Renal cortical epithelial cell (primary cell): ENCODE measurements at regions not wholly inside any gene's neighbourhood (a gene's known extent, or its start where the extent isn't known, plus 50 kb on each side); places are given as distances from the start of the nearest gene placed in this dataset.
"Not testable (repeated sequence)": the region's sequence is repeated elsewhere in the genome, so short reads cannot be mapped to it uniquely, and the experiment has no call there.

Experiments used
- DNase-seq: peaks from one replicate; pipeline ENCODE4 v3.0.0-alpha.2; 2011; ENCODE audit warnings: low read depth

GRCh38 chrX:3838754-3839153 lies 125.3 kb upstream of the PRKX start:
- not testable (repeated sequence) for DNase-seq

GRCh38 chrX:3837958-3838643 lies 124.7 kb upstream of the PRKX start:
- DNase-seq = not testable (repeated sequence)

GRCh38 chrX:3837211-3837610 lies 123.8 kb upstream of the PRKX start:
- DNase-seq = not testable (repeated sequence)

DNA sequence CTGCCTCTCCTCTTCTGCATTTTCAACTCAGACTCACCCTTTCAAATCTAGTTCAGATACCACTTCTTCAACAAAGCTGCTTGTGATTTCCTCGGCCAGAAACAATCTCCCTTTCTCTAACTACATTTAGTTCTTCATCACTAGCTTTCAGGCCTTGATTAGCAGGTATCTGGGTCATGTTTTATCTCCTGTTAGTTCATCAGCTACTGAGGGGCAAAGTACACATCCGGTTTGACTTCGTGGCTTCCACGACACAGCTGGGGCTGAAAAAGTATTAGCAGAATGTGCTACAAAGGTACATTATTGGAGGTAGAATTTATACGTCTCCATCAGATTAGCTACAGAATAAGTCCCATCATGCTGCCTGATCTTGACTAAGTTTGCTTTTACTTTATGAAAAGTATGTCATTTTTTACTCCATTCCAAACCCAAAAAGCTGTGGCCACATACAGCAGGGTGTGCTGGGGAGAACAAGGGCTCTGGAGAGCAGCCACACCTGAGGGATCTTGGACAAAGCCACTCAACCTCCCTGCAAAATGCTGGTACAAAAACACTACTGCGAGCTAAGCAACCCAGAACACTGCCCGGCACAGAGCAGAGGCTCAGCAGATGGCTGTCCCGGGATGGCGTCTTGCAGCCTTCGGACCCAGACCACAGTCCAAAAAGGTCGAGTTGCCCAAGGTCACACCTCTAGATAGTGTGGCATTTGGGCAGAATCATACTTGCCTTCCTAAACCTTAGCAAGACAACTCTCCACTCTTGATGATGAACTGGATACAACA lies 120.5 kb upstream of the PRKX start:
- DNase-seq = not testable (repeated sequence)

- DNase-seq = not testable (repeated sequence)
These were observed 116.6 kb upstream of the PRKX start for GRCh38 chrX:3830020-3830419.

DNA sequence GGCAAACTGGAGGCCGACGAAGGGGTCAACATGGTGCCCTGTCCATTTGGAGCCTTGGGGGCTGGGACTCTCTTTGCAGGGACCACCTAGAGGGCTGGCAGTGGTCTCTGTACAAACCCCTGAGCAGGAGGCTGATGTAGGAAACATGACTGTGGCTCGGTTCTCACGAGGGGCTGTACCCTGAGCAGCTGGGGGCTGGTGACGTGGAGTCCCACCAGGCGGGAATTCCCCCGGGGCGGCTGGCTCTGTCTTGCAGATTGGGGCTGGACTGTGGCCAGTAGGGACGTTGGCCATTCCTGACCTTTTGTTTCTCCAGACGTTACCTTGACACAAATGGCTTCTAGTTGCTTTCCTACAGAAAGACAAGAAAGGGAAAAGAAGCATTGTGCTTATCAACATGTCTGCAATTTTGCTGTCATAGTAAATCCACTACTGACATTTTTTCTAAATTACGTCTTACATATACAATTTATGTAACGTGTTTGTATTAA lies 115.6 kb upstream of the PRKX start:
- DNase-seq = not testable (repeated sequence)

DNA sequence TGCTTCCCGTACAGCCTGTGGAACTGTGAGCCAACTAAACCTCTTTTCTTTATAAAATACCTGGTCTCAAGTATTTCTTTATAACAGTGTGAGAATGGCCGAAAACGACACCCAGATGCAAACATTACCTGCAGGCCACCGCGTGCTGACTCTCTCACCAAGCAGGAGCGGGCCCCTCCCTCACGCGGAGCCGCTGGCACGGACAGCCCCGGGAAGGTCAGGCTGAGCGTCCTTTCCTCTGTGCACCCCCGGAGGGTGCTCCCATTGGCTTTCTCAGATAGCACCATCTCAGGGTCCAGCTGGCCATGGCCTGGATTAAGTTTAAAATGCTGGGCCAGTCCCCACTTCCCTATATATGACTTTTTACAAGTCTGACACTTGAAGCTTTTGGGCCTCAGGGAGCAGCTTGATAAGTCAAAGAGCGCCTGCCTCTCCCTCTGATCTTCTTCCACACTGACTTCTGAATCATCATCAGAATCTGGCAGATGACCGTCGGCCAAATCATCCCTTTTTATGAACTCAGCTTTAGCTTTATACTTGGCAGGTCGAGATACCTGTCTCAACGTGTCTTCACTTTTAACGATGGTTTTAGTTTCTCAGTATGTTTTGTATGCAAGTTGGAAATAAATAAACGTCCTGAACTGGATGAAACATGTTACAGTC lies 115.1 kb upstream of the PRKX start:
- DNase-seq = not testable (repeated sequence)

DNA sequence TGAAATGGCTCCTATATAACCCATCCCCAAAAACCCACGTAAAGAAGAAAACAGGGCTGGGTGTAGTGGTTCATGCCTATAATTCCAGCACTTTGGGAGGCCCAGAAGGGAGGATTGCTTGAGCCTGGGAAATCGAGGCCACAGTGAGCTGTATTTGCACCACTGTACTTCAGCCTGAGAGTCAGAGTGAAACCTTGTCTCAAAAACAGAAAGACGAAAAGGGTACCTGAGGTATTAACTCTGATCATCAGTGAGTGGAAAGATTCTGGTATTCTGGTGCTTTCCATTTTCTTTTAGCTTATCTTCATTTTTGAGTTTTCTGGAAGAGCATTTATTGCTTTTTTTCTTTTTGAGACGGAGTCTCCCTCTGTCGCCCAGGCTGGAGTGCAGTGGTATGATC lies 110.6 kb upstream of the PRKX start:
- not testable (repeated sequence) for DNase-seq

DNA sequence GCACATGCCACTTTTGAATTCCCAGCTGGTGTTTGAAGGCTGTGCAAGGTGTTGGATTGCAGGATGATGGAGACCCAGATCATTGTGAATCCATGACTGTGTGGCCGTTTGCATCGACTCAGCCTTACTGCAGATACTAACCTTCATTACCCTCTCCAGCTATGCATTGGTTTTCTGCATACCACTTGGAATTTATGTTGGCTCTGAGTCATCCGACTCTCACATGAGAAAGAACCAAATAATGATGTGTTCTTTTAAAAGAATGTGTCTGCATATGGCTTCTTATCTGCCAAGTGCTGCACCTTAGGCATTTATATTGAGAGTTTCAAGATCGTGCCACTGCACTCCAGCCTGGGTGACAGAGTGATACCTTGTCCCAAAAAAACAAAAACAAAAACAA lies 106.7 kb upstream of the PRKX start:
- DNase-seq = no peak

GRCh38 chrX:3817480-3817879 lies 104.0 kb upstream of the PRKX start:
- DNase-seq = not testable (repeated sequence)

- DNase-seq = no peak
These were observed 102.6 kb upstream of the PRKX start for GRCh38 chrX:3815896-3816664.

DNA sequence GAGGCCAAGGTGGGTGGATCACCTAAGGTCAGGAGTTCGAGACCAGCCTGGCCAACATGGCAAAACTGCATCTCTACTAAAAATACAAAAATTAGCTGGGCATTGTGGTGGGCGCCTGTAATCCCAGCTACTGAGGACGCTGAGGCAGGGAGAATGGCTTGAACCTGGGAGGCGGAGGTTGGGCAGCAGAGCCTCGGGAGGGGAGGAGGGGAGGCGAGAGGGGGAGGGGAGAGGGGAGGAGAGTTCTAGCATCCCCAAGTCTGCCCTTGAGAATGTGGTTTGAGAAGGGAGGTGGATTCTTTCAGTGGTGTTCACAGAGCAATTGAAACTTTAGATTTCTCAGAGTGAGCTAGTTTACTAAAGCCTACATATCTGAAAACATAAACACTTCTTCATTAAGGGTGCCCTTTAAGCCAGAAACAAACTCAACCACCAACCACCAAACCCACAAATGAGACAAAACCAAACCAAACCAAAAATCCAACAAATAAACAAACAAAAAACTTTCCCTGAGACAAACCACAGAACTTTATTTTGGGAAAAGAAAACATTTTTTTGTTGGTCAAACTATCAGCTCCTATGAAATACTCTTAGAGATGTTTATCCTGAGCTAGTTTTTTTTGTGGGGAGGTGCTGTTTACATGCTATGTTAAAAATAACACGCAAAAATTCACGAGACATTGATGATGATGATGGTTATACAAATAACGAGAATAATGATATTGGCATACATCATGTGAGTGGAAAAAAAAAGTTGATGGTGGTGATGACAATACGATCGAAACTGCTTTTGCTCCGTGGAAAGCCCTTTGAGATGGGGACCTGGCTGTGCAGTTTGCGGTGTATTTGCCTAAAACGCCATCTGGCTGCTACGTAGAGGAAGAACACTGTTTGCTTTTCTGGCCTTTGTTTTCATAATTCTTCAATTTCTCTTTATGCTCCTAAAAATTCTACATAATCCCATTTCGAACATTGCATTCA lies 98.2 kb upstream of the PRKX start:
- peak; percentile 37 for DNase-seq

- DNase-seq = no peak
These were observed 94.5 kb upstream of the PRKX start for GRCh38 chrX:3807906-3808305.

GRCh38 chrX:3806630-3807029 lies 93.2 kb upstream of the PRKX start:
- DNase-seq = no peak

GRCh38 chrX:3803713-3804112 lies 90.3 kb upstream of the PRKX start:
- no peak for DNase-seq

DNA sequence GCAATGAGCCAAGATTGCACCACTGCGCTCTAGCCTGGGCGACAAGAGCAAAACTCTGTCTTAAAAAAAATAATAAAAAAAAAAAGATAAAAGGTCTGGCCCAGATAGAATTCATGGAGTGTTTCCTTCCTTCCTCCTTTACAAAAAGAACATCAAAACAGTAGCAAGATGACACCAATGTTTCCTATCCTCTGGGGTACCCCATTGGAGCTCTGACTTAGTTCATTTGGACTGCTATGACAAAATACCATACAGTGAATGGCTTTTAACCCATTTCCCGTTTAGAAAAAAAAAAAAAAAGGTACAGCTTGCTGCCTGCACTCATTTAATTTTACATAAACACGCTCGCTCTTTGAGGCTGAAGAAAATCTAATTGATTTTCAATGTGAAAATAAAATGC lies 89.9 kb upstream of the PRKX start:
- no peak for DNase-seq

- DNase-seq = not testable (repeated sequence)
These were observed 82.0 kb upstream of the PRKX start for GRCh38 chrX:3795411-3795810.

- DNase-seq = no peak
These were observed 78.0 kb upstream of the PRKX start for GRCh38 chrX:3791449-3791848.

GRCh38 chrX:3788494-3789233 lies 75.2 kb upstream of the PRKX start:
- no peak for DNase-seq

DNA sequence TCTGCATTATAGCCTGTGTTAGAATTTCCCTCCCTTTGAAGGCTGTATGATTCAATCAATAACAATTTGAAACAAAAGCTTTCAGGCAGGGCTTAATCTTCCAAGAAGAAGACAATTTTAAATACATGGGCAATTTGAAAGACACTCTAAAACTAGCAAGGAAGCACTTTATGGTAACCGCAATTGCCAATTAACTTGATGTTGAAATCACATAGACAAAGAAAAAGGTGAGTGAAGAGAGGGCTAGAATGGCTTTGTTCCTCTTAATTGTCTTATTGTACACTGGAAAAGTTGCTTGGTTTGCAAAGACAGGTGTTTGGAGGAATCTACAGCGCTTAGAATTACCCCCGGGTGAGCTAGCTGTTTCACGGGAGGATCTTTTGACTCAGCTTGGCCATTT lies 74.4 kb upstream of the PRKX start:
- no peak for DNase-seq
